ENCODE measurements at regions not wholly inside any gene's neighbourhood (a gene's known extent, or its start where the extent isn't known, plus 50 kb on each side); places are given as distances from the start of the nearest gene placed in this dataset.

DNA sequence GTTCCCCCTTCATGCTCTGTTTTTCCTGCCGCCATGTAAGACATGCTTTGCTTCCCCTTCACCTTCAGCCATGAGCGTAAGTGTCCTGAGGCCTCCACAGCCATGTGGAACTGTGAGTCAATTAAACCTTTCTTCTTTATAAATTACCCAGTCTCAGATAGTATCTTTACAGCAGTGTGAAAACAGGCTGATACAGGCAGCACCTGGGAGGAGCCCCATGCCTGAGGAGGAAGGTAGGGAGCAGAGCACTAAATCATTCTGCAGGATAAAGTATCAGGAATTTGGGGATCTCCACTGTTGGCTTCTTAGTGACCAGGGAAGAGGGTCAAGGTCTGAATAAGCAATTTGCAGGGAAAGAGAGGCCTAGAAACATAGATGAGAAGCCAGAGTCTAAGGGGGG lies 78.0 kb downstream of the KCNF1 start:
- intact Hi-C loops (cut with DNase I) = no loop called here
- Histone ChIP-seq H3K27me3 (no peaks in the 10 kb centered on the region), H3K4me3 (no peak overlapping the region), H3K36me3 (replicated peaks in 1 of 2) (no peaks in the 10 kb centered on the region), H3K4me1 (replicated peaks in 1 of 2) (no peaks in the 10 kb centered on the region), H3K27ac (no peak overlapping the region), H3K9me3 (replicated peaks in 1 of 3) (no peaks in the 10 kb centered on the region)
- TF ChIP-seq, protein P1, sequence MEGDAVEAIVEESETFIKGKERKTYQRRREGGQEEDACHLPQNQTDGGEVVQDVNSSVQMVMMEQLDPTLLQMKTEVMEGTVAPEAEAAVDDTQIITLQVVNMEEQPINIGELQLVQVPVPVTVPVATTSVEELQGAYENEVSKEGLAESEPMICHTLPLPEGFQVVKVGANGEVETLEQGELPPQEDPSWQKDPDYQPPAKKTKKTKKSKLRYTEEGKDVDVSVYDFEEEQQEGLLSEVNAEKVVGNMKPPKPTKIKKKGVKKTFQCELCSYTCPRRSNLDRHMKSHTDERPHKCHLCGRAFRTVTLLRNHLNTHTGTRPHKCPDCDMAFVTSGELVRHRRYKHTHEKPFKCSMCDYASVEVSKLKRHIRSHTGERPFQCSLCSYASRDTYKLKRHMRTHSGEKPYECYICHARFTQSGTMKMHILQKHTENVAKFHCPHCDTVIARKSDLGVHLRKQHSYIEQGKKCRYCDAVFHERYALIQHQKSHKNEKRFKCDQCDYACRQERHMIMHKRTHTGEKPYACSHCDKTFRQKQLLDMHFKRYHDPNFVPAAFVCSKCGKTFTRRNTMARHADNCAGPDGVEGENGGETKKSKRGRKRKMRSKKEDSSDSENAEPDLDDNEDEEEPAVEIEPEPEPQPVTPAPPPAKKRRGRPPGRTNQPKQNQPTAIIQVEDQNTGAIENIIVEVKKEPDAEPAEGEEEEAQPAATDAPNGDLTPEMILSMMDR (IDR thresholded peaks at IDR 0.05) = no peak
- TF ChIP-seq POLR2A (IDR thresholded peaks at IDR 0.05) = no peak
- no peak for DNase-seq
- WGBS, 4 donors = 84 to 100% (median 93%) methylated on average over 2 of the region's 2 CpGs

DNA sequence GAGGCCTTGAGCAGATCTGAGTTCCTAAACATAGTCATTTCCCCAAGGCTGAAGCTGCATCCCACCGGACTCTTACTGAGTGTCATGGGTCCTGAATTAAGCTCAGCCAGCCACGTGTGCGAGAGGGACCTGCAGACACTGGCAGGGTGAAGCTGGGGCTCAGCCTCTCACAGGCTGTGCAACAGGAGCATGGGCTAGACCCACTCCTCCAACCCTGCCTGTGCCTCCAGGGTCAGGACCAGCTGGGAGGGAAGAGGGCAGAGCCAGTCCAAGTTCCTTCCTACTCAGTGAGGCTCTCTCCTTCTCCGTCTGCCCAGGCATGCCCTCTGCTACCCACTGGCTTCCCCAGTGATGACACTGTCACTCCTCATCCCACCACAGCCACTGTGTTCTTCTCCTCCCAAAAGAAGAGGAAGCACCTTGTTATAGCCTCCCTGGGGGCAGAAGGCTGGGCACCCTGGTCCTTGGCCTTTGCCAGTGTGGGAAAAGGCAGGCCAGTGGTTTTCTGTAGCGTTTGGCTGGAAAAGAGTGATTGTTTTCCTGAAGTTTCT lies 78.9 kb downstream of the KCNF1 start:
- no peaks in the 10 kb centered on the region for H3K27me3 ChIP-seq
- no peak overlapping the region for H3K27ac ChIP-seq
- H3K9me3 ChIP-seq (replicated peaks in 1 of 3) = no peaks in the 10 kb centered on the region
- H3K4me1 ChIP-seq (replicated peaks in 1 of 2) = no peaks in the 10 kb centered on the region
- no peak for DNase-seq
- no peak overlapping the region for H3K4me3 ChIP-seq
- TF ChIP-seq, protein P1 (IDR thresholded peaks at IDR 0.05) = no peak
- no peak for TF ChIP-seq POLR2A (IDR thresholded peaks at IDR 0.05)
- 82 to 87% (median 85%) methylated on average over 4 to 5 of the region's 5 CpGs for WGBS, 4 donors
- H3K36me3 ChIP-seq (replicated peaks in 1 of 2) = no peaks in the 10 kb centered on the region
- intact Hi-C loops (cut with DNase I) = no loop called here

DNA sequence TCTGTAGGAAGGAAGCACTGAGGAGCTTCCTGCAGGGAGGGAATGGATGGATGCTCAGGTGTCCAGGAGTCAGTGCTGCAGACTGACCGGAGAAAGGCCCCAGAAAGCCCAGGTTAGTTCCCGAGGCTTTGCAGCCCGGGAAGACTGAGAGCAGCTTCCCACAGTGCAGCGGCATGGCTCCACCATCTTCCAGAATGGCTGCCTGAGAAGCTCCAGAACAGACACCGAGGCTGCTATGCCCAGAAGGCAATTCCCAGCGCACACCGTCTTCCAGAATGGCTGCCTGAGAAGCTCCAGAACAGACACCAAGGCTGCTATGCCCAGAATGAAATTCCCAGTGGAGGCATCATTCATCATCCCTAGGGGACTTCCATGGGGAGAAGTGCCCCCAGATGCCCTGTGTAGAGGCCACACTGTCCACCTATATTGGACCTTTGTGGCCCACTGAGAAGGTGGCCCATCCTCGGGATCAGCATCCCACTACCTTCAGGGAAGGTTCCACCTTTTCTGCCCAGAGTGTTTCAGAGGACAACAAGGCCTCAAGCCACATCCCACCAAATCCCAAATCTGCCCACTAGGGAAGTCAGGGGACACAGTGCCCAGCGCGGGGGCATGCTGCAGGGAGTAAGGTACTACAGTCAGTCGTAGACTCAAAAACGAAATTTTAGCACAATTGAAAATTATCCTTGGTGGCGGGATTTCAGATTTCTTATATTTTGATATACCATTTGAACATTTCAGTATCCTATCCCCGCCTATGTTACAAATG lies 80.5 kb downstream of the KCNF1 start:
- Histone ChIP-seq H3K9me3 (replicated peaks in 1 of 3) (no peaks in the 10 kb centered on the region), H3K27me3 (no peaks in the 10 kb centered on the region), H3K4me3 (no peak overlapping the region), H3K4me1 (replicated peaks in 1 of 2) (no peaks in the 10 kb centered on the region), H3K27ac (no peak overlapping the region), H3K36me3 (replicated peaks in 1 of 2) (no peaks in the 10 kb centered on the region)
- TF ChIP-seq, protein P1 (IDR thresholded peaks at IDR 0.05) = no peak
- no peak for TF ChIP-seq POLR2A (IDR thresholded peaks at IDR 0.05)
- intact Hi-C loops (cut with DNase I) = no loop called here
- 77 to 88% (median 82%) methylated on average over 12 to 14 of the region's 14 CpGs for WGBS, 4 donors
- no peak for DNase-seq

DNA sequence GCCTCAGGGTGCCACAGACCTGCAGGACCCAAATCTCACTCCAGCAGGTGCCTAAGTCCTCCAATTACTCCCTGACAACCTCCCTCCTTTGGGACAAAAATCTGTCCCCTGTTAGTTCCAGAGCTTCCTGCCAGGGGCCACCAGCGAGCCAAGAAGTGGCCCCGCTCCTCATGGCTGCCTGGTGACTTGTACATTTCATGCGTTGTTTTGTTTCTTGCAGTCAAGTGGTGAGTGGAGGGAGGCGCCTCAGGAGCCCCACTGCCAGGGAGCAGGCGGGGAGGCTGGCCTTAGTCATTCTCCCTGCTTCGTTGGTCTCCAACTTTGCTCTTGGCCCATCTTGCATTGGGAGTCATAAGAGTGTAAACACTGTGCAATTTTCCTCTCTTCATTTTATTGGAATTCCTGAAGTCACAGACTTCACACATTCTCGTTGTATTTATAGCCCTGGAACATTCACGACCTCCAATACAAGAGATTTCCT lies 81.3 kb downstream of the KCNF1 start:
- no peak overlapping the region for H3K27ac ChIP-seq
- no peaks in the 10 kb centered on the region for H3K36me3 ChIP-seq (replicated peaks in 1 of 2)
- no peaks in the 10 kb centered on the region for H3K27me3 ChIP-seq
- H3K4me3 ChIP-seq = no peak overlapping the region
- no peaks in the 10 kb centered on the region for H3K4me1 ChIP-seq (replicated peaks in 1 of 2)
- no peak for DNase-seq
- WGBS, 4 donors = 61 to 69% (median 66%) methylated on average over 8 of the region's 8 CpGs
- no peaks in the 10 kb centered on the region for H3K9me3 ChIP-seq (replicated peaks in 1 of 3)
- TF ChIP-seq, protein P1 (IDR thresholded peaks at IDR 0.05) = no peak
- no peak for TF ChIP-seq POLR2A (IDR thresholded peaks at IDR 0.05)
- intact Hi-C loops (cut with DNase I) = no loop called here

All from adrenal gland (tissue), 9 donors.